KBM-7 (cell line): ENCODE measurements at regions not wholly inside any gene's neighbourhood (a gene's known extent, or its start where the extent isn't known, plus 50 kb on each side); places are given as distances from the start of the nearest gene placed in this dataset.

Experiments used
- DNase-seq: peaks from one replicate; pipeline ENCODE4 v3.0.0-alpha.2; 2015
- in situ Hi-C: fragments of 300-500 bp; cut with MboI; formaldehyde crosslinking; loops from 2 replicates; pipeline ENCODE4 v1.14.3; 2020; ENCODE audit warnings: low sequenced_read_pairs, low pct_unique_long_range_greater_than_20kb, mixed read lengths

DNA sequence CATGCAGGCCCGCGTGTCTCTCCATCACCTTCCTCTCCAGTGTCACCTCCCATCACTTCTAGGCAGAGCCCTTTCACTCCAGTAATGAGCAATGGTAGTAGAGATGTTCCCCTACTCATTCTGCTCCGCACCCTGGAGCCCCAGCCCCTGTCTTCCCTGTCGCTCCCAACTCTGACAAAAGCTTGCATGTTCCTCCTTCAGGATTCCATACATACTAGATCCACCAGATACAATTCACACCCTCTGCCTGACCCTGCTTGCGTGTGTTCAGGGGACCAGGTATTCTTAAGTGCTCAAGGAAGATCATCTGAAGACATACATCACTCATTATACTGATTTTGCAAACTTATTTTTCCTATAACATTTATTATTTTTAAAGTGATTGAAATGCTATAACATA lies 222.7 kb downstream of the SNX19 start:
- in situ Hi-C loops = no loop called here
- DNase-seq = no peak

DNA sequence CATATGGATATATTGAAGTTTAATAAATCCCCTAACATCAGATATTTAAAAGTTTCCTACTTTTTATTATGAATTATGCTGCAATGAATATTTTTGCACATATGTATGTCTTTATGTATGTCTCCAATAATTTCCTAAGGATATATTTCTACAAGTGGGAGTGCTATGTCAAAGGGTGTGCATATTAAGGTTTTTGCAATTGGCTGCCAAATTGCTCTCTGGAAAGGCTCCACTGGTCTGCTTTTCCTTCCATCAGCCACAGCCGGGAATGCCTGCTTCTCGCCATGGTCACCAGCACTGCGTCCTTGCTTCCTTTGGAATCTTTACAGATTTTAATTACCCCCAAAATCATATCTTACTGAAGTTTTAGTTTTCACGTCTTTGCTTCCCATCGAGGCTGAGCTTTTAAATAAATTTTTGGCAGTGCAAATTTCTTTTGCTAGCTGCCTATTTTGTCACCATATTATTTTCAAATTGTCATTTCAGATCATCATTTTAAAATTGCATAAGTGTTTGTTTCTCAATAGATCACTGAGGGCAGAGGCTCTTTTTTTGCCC lies 221.7 kb downstream of the SNX19 start:
- no peak for DNase-seq
- in situ Hi-C loops = no loop called here

DNA sequence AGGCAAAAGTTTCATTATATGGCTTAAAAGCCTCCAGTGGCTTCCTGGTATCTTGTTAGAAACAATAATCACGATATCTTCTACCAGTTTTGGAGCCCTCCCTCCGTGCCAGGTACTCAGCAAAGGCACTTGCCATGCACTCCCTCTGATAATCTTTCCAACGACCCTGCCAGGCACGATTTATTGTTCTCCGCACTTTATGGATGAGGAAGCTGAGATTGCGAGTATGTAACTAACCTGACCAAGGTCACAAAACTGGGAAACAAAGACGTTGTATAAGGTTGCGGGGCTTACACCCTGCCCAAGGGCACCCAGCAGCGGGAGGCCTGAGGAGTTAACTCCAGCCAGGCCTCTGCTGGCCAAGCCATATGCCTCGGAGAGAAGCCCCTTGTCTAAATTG lies 218.1 kb downstream of the SNX19 start:
- no peak for DNase-seq
- in situ Hi-C loops = no loop called here

DNA sequence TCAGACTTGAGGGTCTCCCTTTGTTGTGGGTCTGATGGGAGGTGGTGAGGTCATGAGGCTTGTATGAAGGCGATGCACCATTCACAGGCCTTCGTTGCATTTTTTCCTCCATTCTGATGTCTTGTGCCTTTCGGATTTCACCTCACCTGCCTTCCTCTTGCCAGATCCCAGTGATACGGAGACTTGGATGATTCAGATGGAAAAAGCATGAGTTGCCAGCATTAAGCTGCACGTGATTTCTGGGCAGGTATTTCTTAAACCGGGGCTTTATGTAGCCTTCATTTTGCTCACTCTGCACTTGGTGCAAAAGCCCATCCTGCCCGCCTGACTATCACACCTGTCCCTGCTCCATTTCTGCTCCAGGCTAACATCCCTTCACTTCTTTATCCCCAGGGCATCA lies 216.7 kb downstream of the SNX19 start:
- in situ Hi-C loops = no loop called here
- DNase-seq = no peak

DNA sequence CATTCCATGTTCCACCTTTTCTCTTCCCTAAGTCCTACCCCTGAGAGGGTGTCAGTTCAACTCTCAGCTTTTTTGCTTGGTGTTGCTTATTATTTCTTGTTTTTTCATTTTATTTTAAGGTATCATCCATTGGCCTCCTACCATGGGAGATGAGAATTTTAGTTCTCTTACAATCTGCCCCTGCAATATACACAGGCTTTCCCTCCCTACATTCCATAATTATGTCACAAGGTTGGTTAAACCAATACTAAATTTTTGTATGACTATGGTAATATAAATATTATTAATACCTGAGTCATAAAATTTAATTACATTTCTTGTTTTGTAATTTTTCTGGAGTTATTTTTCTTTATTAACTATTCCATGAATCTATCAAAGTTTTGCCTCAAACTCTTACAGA lies 216.2 kb downstream of the SNX19 start:
- no peak for DNase-seq
- in situ Hi-C loops = no loop called here

DNA sequence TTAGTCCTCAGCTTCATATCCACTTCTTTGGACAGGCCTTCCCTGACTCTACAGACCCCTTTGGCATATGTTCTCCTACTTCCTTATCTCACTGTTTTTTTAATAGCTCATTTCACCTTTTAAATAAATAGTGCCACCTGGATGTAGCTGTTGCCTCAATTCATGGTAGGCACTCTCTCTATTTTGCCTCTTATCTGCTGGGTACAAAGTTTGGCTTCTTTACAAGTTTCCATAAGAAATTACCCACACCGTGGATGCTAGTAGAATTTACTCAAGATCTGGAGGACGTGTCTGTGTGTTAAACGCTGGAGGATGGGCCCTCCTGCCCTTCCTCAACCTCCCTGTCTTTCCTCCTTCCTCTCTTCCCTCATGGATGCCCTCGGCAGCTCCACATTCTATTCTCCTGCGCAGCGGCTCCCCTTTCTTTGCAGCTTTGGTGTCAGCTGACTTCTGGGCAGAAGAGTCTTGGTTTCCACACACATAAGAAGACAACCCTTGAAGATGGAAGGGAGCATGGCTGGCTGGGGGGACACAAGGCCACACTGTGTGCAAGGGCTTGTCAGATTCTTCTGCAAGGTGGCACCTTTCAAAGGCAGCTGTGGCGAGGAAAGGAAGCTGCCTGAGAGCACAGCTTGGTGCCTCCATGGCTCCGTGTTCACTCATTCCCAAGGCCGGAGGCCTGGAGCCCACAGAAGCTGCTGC lies 212.6 kb downstream of the SNX19 start:
- in situ Hi-C loops = no loop called here
- no peak for DNase-seq

DNA sequence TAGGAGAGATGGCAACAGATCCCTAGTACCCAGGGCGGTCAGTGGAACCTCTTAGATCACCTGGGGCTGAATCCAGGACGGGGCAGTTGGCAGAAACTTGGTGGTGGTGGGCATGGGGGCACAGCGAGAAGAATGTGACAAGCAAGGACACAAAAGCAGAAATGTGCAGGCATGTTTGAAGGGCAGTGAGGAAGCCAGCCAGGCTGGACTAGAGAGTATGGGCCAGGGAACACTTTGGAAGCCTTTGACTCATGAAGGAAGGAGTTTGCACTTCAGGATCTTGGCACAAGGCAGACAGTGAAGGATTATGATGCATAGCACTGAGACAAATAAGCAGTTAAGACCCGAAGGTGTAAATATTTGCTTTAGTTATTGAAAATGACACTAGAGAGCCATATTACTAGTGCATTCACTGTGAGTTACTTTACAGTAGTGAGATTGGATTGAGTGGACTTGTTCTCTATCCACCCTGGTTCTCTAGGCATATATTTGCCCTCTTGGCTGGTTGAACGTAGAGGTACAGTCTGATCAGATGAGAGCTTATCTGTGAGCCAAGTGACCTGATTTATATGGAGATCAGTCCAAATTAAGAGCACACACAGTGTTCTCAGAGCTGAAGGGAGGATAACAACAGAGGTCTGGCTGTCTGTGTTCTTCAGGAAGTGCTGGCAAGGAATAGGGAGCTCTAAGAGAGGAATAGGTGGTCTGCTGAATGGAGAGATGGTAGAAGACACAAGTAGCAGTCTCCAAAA lies 210.4 kb downstream of the SNX19 start:
- DNase-seq = no peak
- in situ Hi-C loops = no loop called here

DNA sequence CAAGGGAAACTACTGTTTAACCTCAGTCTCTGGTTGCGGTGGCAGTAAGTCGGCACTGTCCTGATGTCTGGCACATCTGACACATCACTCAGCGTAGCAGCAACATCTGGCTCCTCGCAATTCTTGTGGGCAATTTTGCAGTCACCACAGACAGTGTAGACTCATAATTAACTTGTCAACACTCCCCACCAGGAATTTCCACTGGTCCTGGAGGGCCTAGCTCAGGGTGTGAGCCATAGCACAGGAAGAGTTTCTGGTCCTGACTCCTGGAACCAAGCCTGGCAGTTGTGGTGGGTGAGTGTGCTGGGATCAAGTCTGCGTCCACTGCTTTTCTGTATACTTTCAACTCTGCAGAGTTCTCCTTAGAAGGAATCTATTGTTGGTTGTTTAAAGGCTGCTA lies 209.7 kb downstream of the SNX19 start:
- in situ Hi-C loops = no loop called here
- DNase-seq = no peak

DNA sequence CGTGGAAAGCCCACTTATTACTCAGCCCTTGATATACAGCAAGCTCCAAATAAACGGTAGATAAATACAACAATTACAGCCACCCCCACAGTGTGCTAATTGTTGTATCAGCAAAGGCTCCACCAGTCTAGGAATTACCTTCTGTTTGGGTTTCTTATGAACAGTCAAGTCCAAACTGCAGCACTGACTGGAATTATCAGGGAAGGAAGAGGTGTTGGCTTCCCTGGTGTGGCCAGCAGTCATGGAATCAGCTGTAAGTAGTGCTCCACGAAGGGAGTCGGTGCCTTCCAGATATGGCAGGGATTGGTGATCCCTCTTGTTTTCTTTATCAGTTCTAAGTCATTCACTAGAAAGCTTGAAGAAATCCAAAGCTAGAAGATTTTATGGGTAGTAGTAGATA lies 209.1 kb downstream of the SNX19 start:
- in situ Hi-C loops = no loop called here
- DNase-seq = no peak

DNA sequence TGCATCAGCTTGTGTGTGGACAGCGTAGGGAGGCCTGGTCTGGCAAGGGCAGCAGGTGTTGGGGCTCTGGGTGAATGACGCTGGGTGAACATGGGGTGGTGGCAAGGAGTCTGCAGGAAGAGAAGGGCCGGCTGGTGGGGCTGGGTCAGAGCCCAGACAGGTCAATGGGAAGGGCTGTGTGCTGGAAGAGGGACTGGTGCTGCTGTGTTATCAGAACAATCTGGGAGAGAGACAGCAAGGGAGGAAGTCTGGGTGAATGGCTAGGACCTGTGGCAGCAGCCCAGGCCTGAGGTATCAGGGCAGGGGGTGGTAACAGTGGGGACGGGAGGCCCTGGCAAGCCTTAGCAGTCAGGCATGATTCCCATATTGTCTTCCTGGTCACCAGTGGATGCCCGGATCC lies 206.7 kb downstream of the SNX19 start:
- DNase-seq = no peak
- in situ Hi-C loops = no loop called here

DNA sequence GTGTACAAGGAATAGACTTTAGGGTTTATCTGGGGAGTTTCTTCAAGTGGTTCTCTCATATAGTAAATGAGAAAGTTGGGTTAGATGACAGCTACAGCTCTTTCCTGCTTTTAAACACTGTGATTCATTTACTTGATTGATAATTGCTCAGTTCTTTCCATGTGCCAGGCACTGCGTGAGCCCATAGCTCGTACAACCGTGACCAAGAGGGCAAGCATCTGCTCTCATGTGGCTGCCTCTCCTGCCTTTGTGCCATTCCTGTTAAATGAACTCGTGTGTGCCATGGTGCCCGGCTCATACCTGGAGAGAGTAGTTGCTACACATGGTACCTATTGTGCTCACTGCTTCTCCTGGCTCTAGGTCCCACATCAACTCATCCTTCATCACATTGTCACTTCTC lies 206.3 kb downstream of the SNX19 start:
- in situ Hi-C loops = no loop called here
- DNase-seq = no peak

DNA sequence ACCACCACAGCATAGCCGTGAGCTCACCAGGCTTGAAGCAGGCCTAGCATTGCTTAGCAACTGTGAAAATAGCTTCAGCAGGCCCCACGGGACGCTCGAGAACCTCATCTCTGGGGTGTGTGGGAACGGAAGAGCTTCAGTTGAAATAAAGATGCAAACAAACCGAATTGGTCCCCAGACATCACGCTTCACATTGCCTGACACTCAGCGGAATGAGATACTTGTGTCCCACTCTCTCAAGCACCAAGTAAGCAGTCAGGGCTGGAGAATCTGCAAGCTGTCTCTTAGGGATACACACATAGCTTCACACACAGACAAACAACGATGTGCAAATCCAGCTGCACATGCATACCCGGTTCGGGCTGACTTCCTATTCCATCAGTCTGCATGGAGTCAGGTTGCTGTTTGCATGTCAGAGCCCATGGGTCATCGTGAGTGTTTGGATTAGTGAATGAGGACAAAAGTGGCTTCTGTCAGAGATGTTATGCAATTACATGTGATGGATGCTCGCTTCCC lies 205.7 kb downstream of the SNX19 start:
- DNase-seq = no peak
- in situ Hi-C loops = no loop called here

DNA sequence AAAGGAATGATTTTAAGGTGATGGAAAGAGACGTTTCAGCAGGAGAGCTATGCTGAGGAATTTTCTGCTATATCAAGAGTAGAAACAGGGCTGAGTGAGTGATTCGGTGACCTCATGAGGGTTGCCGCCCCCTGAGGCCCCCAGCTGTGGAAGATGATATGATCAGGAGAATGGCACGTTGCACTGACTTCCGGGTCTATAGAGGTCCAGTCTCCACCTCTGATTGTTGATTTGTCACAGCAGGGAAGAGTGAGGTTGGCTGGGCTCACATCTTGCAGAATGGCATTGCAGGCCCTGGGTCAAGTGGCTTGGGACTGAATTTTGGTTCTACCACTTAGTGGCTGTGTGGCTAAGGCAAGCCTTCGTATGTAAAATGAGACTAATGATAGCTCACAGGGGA lies 205.1 kb downstream of the SNX19 start:
- no peak for DNase-seq
- in situ Hi-C loops = no loop called here

DNA sequence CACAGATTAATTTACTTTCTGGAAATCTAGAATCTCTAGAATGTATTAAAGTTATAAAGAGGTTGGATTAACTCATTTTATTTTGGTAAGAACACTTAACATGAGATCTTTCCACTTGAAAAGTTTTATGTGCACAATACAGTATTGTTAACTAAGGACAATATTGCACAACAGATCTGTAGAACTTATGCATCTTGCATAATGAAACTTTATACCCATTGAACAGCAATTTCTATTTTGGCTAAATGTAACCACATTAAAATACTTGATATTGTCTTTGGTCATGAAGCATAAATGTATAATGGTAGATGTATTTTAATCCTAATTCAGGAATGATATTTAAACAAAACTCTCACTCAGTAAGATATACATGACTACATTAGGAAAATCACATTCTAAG lies 203.8 kb downstream of the SNX19 start:
- DNase-seq = no peak
- in situ Hi-C loops = no loop called here

DNA sequence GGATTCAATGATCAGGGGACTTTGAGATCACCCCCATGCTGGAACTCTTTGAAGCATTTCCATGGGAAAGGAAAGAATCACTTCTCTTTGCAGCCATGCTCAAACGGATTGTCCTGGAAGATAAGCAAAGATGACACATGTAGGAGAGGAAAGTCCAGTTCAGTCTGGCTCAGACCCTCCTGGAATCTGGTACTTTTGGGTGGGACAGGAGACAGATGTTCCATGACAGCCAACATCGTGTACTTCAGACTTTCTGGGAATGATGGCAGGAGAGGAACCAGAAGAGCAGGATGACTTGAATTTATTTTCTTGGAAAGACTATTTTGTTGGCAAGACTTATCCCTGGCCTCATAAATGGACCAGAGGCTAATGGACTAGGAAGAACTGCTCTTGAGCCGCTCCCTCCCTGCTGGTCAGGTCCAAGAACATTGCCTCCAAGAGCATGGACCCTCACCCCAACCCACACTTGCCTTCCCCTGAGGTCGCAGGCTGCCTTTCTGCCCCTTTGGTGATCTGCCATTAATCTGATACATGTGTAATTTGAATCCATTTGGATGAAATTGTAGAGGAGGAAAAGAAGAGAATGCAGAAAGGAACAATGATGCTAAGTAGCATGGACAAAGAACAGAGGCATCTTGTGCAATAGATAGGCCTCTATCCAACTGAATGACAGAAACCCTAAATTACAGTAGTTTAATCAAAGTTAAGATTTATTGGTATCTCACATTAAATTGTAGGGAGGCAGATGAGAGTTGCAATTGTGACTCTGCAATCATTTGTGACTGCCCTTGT lies 201.0 kb downstream of the SNX19 start:
- in situ Hi-C loops = no loop called here
- no peak for DNase-seq

DNA sequence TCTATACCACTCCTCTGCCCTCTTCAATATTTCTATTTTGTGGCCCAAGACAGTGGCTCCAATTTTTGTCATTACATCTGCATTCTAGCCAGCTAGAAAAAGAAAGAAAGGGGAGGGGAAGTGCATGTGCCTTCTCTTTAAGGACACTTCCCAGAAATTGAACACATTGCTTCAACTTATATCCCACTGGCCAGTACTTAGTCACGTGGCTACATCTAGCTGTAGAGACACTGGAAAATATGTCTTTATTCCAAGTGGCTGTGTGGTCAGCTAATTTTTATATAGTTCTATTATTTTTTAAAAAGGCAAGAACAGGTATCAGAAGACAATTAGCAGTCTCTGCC lies 200.4 kb downstream of the SNX19 start:
- no peak for DNase-seq
- in situ Hi-C loops = no loop called here

DNA sequence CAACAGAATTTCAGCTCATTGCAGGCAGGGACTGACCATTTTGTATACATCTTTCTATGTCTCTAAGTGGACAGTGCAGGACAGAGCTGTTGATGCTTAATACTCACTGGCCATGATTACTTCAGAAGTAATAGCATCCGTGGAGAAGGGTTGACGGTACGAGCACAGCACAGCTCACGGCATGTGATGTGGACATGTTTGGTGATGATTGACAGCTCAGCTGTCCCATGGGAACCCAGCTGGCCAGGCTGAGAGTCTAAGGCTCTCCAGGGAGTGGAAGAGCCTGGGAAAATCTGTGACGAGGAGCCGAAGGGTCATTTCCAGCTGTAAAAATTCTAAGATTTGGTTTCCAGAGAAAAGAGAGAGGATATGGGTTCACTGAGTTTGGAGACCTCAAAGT lies 198.2 kb downstream of the SNX19 start:
- in situ Hi-C loops = no loop called here
- DNase-seq = no peak

DNA sequence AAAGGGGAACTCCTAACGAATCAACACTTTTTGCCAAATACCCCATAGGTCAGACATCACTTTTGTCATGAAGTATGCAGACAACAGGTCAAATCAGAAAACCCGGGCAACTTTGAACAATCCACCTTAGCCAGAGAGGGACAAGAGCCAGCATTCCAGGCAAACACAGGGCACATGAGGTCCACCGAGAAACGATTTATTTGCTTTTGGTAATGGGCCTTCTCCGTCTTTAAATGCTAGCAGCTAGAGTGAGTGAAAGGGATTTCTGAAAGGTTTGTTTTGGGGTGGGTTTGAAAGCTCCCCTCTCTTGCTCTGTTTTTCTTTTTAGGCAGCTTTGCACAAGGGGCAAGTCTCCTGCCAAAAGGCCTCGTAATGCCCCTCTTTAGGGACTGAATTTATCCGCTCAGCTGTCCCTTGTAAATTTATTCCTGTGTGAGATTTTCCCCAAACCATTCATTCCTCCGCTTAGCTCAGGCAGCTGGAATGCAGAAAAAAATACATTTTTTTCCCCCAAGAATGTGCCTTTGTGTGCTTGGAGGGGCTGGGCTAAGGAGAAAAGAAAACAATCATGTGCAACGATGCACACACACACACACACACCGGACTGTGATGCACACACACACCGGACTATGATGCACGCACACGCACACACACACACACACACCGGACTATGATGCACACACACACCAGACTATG lies 196.9 kb downstream of the SNX19 start:
- DNase-seq = no peak
- in situ Hi-C loops = no loop called here

DNA sequence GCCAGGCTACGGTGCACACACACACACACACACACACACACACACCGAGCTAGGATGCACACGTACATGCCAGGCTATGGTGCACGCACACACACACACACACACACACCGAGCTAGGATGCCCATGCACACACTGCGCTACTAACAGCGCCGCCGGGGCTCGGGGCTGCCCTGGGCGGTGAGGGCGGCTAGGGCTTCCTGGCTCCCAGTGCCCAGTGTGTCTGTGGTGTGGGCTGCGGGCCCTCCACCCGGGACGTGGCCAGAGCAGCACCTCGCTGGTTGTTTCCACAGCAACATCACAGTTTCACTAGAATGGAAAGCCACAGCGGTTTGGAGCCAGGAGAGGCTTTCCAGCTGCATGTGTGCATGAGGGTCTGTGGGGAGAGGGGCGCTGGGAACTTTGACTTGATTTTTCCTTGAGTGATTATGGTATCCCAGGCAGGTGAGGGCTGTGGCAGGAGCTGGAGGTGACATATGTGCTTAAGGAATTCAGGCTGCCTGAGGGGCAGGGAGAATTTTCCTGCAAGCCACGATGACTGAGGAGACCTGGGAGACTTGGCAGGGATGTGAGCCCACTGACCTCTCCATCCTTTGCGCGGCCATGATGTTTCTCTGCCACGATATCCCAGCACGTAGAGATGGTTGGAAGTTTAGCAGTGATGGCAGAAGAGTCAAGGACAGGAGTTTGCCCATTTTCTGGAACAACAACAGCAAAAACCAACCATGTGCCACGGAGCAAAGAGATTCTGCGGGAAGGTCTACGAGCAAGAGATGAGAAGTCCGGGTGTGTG lies 195.9 kb downstream of the SNX19 start:
- in situ Hi-C loops = no loop called here
- DNase-seq = no peak
